HL-60/S4 (cell line): ENCODE measurements at regions not wholly inside any gene's neighbourhood (a gene's known extent, or its start where the extent isn't known, plus 50 kb on each side); places are given as distances from the start of the nearest gene placed in this dataset.

Experiments used
- in situ Hi-C: fragments of 300-500 bp; cut with MboI; formaldehyde crosslinking; loops from 2 replicates; pipeline ENCODE4 v1.14.3; 2022; ENCODE audit warnings: low sequenced_read_pairs

DNA sequence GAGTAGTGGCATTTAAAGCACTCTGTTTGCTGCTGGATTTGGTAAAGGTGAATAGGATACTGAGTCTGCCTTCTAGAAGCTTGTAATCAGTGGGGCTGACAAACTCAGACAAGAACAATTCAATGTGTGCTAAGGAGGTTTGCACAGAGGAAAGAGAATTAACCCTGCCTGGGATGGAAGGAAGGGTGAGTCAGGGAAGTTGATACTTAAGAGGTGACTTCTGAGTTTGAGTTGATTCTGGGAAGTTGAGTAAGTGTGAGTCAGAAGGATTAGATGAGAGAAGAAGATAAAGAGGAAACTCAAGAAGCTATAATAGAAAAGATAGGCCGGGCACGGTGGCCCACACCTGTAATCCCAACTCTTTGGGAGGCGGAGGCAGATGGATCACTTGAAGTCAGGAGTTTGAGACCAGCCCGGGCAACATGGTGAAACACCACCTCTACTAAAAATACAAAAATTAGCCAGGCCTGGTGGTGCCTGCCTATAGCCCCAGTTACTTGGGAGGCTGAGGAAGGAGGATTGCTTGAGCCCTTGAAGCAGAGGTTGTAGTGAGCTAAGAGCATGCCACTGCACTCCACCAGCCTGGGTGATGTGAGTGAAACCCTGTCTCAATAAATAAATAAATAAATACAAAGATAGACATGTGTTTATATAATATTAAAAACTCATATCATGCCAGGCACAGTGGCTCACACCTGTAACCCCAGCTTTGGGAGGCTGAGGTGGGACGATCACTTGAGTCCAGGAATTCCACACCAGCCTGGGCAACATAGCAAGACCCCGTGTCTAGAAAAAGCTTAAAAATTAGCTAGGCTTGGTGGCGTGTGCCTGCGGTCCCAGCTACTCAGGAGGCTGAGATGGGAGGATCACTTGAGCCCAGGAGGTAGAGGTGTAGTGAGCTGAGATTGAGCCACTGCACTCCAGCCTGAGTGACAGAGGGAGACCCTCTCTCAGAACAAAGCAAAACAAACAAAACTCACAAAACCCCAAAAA, 126.8 kb upstream of the CPM start:
- in situ Hi-C loops: no loop called here

DNA sequence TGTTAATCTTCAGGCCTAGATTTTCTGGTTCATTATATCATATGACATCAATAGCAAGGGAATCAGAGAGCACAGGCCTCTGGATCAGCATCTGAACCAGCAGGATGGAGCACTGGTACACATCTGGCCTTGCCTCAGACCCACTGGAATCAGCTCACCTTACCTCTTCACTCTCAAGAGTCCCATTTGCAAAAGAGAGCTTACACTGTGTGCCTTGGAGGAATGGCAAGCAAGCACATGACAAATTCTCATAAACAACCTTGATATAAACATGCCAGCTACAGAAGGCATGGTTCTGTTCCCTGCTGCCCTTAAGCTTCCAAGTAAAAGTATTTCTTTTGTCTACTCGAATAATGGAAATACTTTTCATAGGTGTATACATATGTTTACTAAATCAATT, 128.6 kb upstream of the CPM start:
- in situ Hi-C loops: no loop called here

DNA sequence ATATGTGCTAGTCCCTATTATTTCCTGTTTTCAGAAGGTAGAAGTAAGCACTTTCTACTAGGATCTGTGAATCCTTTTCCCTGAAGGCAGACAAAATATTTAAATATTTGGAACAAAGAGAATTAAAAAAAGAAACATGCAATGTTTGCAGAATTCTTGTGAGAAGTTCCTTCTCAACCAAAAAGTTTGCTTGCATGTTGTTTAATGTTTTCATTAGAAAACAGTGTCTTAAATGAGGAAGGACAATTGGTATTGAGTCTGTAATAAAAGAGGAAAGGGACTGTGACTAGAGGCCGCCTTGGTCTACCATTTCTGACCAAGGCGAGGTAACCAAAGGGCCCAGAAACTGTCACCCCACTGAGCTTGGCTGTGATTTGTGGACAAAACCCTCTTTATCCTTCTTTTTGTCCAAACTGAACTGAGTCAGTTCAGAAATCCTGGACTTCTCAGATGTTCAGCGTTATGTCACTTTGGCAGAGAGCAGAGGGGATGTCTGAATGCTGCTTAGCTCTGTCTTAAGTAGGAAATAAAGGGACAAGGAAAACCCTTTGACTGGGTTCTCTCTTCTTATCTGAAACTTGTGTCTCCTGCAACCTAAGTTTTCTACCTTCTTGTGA, 129.8 kb upstream of the CPM start:
- in situ Hi-C loops: no loop called here

DNA sequence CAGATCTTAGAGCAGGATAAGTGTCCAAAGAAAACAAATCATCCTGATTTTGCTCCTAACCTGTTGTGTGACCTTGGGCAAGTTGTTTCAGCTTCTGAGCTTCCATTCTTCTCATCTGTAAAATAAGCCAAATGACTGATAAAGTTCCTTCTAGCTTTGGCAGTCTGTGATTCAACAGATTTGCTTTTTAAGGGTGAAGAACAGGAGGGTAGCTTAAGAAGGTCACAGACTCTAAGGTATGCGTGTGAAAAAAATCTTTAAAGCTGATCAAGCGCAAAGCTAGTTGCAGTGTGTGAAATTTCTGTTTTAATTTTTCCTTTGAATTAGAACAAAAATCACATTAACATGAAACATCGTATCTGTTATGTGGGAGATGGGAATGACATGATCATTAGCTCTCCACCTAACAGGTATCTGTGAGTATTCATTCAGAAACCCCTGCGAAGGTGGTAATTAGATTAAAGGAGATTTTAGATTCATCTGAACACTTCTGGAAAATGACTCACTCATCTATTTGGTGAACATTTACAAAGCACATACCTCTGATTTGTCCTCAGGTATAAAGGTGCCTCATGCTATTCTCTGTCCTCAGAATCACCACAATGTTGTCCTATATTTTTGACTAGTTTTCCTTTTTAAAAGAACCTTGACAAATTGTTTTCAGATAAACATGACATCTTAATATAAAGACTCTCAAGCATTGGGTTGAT, 131.9 kb upstream of the CPM start:
- in situ Hi-C loops: no loop called here

DNA sequence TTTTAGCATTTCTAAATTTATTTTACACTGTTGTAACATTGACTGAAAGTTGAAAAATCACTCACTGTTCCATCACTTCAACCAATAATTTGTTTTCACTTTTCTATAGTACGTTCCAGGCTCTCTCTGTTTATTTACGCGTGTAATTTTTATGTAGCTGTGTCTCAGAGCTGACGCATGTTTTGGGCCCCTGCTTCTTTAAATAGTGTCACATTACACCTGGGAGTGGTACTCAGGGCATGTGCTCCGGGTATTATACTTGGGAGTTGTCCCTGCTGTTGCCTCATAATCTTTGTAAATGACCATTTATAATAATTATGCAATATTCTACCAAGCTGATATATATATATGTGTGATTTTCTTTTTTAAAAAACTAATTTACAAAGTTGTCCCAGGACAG, 132.8 kb upstream of the CPM start:
- in situ Hi-C loops: no loop called here

DNA sequence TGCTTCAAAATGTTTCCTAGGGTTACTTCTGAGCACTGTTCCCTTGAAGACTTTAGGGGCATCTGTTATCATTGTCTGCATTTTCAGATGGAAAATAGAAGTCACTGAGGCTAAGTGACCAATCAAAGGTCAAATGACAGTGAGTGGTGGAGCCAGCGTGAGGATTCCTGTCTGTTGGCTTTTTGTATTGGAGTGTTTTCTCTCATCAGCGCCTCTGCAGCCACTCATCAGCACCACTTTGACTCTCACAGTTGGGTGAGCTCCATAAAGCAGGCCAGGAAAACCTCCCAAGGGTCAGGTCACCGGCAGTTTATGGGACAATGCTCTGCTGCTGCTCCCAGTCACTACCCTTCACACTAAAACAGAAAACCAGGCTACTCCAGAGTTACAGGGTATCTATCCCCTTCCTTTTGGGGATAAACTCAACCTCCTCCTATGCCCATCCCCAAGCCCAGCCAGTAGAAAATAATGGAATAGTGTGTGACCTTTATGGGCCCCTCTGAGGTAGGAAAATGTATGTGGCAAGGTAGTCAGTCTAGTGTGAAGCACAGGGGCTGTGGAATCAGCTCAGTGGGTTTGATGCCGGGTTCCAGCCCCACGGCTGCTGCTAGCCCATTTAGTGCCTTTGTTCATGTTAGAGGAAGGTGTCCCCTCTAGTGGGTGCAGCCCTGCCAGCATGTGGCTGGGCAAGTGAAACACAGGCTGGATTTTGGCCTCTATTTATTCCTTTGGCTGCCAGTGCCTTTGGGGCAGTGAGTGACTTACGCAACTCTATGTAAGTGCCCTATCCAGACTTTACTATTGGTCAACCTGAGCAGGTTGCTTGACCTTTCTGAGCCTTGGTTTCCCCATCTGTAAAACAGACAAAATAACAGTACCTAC, 133.8 kb upstream of the CPM start:
- in situ Hi-C loops: no loop called here

DNA sequence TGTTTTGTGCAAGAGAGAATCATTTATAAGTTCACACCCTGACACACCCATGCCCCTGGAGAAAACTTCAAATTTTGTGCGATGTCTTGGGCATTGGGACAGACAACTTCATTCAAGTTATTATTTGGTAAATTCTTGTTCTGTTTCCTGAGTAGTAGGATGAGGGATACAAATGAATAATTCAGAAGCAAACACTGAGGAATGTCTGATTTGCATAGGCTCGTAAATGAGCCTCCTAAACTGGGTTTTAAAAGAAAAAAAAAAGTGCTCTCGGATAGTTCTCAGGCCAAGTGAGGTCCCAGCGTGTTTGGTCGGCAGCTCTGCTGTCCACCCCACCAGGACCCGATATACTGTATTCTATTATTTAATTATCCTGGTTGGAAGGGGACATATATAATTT, 134.7 kb upstream of the CPM start:
- in situ Hi-C loops: no loop called here

DNA sequence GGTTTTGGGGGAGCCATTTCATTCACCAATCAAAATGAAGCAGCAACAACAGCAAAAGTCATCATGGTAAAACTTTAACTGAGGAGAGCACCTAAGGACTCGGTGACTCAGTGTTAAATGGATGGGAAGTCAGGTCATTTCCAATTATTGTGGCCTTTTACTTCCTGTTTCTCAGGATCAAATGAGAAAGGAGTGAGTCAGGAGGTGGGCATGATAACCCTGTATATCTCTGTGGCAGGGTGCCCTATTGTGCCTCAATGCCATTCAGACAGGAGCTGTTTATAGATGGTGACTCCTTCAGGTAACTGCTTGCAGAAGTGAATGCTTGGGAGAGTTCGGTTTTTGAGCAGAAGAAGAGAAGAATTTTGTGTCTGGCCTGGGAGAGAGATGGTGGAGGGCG, 135.5 kb upstream of the CPM start:
- in situ Hi-C loops: no loop called here

DNA sequence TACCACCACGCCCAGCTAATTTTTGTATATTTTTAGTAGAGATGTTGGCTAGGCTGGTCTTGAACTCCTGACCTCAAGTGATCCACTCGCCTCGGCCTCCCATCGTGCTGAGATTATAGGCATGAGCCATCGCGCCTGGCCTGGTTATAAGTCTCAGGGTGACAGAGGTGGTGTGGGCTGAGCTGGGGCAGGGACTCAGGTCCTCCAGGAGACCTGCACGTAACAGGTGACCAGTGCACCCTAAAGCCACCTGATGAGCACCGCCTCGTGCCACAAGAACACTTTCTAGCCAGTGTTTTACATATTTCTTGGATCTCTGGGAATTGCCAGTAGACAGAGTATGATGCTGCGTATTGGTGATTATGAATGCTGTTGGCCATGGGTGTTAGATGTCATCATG, 136.5 kb upstream of the CPM start:
- in situ Hi-C loops: no loop called here

DNA sequence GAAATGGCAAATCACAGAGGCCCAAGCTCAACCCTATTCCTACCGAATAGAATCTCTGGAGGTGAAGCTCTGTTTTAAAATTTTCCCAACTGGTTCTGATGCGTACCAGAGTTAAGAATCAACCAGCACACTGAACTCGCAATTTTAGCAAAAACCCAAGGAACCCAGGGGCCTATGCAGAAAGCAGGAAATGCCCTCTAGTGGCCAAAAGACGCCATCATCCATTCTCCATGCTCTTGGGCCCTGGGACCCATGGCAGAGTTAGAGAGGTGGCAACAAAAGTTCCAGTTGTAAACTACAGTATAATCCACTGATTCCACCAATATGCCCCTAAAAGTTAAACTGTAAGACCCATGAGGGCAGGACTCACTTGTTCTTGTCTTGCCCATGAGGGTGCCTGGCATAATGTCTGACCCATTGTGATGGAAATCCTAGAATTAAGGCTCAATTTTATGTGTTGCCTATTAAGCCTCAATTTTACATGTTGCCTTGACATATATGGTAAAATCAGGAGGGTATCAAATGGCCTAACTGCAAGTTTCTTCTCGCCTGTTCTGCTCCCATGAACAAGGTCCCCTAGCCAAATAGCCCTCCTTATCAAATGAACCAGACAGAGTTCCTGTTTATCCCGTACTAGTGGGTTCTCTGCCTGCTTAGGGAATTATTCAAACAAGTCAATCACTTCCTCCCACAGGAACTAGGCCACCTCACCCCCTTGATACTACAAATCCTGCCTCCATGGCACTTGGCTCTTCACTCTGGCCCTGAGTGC, 137.5 kb upstream of the CPM start:
- in situ Hi-C loops: loop anchor here (10.0 kb wide), 1 partner anchor 196 kb away; no protein-coding TSS in a partner anchor

DNA sequence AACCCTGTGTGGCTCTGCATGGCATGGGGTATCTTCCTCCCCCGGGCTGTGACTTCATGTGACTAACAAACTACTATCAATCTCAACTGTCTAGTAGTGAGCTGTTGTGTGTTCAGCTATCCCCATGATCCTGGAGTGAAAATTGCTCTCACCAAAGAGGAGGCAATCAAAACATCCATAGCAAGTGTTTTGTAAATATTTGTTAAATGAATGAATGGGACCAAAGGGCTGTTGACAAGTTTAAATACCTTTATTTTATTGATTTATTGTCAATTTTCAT, 138.1 kb upstream of the CPM start:
- in situ Hi-C loops: loop anchor here (10.0 kb wide), 1 partner anchor 196 kb away; no protein-coding TSS in a partner anchor

DNA sequence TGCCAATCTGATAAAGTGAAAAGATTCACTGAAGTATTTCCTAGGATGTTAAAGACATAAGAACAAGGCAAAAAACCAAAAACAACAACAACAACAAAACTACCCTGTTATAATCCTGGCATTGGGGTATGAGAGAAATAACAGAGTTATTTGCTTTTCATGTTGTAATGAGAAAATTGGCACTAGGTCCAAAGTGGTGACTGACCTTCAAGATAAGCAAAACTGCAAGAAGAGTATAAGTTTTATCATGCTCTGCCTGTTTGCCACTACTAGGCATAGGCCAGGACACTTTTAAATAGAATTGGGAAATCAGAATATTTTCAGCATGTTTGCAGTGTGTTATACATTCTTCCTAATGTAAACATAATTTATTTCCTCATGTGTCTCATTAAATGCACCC, 140.1 kb upstream of the CPM start:
- in situ Hi-C loops: loop anchor here (10.0 kb wide), 1 partner anchor 198 kb away; no protein-coding TSS in a partner anchor

DNA sequence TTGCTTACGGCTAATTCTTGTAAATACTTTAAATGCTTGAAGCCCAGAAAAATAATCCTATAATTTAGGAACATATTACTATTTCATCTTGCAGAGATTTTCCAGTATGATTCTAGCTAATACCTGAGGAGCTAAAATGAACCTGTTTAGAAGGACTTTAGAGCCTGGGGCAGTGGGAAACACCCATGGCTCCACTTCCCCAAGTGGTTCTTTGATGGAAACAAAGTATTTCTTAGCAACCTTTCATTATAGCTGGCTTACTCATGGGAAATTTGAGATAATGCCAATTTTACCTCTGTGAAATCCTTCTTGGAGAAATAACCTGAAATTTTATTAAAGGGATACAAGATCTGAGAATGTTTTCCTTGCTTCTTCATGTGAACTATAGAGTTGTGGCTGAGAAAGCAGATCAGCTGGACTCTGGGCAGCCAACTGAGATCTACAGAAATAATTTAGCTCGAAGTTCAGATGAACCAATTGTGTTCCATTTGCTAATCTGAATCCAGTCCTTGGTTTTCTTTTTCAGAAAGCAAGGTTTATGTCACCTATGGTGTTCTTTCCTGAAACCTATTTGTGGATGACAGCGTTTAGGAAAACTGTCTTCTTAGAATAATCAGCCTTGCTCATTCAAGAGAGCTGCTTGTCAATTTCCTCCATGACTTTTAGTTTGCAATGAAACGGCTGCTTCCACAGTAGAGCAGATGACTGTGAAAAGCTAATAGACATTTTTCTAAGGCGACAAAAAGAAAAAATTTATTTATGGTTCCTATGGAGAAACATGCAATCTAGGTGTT, 141.8 kb upstream of the CPM start:
- in situ Hi-C loops: loop anchor here (10.0 to 25.0 kb wide), 2 partner anchors 200 to 1037 kb away; no protein-coding TSS in a partner anchor

DNA sequence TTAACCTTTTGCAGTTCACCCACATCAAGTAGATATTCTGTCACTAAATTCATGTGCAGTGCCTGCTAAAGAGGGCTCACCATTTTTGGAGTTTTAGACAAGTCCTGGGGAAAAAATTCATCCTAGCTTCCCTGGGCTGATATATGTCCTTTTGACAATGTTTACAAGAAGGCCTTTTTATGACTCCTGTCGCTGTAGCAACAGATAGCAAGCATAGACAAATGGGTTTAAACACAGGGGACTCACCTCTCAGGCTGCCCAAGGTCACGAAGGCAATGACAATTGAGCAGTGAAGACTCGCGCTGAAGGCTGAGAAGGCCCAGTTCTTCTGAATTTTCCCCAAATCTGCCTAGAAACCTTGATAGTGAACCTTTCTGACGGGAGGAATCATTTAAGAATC, 150.7 kb upstream of the CPM start:
- in situ Hi-C loops: loop anchor here (25.0 kb wide), 1 partner anchor 1046 kb away; no protein-coding TSS in a partner anchor

DNA sequence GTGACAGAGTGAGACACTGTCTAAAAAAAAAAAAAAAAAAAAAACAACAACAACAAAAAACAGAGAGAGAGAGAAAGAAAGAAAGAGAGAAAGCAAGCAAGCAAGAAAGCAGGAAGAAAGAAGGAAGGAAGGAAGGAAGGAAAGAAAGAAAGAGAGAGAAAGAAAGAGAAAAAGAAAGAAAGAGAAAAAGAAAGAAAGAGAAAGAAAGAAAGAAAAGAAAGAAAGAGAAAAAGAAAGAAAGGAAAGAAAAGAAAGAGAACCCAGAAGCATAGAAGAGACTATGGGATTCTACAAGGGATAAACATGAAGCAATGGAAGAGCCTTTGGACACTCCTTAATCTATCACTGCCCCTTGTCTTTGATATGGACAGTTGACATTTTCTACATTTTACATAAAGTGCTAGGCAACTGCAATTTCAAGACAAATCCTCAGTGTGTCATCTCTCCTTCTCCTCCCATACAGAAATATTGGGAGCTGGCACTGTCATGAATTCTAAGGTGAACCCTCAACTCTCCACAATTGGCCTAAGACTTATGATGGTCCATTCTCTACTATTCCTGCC, 151.9 kb upstream of the CPM start:
- in situ Hi-C loops: loop anchor here (25.0 kb wide), 1 partner anchor 1048 kb away; no protein-coding TSS in a partner anchor

DNA sequence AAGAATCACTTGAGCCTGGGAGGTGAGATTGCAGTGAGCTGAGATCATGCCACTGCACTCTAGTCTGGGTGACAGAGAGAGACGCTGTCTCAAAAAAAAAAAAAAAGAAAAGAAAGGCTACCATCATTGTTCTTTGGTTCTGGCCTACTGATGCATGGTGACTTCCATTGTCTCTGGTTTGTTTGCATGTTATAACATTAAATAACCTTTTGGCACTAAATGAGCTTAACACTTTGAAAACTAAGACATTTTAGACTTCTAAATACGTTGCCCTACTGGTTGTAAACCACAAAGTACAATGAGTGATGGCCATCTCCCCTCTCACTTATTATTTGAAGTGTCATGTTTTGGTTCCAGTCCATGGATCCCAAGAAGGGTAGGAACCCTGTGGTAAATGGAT, 152.9 kb upstream of the CPM start:
- in situ Hi-C loops: loop anchor here (25.0 kb wide), 1 partner anchor 1049 kb away; no protein-coding TSS in a partner anchor

DNA sequence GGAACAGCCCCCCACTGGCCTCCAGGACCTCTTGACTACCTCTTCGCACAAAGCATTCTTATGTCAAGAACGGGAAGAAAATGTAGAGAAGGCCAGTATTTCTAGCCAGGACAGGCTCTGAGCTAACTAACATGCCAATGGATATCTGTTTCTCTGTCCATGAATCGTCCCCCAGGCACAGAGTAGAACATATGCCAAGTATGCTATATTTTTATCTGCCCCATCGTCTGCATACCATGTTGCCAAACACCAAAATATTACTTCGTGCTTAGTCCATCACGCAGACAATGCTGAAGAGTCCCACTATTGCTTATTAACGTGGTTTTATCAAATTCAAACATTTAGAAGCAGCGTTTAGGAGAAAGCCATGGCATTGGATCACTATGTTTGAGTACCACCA, 151.4 kb upstream of the CPSF6 start:
- in situ Hi-C loops: loop anchor here (25.0 kb wide), 1 partner anchor 1051 kb away; no protein-coding TSS in a partner anchor

DNA sequence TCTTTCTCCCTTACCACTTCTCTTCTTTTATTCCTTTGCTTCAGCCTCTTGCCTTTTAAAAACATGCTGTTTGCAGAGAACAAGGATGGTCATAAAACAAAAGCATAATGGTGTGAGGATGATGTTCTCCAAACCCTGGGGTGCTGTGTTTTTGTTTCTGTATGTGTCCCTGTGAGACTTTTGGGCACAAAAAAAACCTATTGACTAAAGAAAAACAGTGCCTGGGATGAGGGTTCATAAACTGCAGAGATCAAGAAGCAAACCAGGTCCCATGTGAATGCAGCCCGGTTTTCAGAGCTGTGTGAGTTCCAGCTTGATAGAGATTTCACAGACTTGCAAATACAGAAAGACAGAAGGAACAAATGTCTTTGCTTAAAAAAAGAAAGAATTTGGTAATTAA, 148.6 kb upstream of the CPSF6 start:
- in situ Hi-C loops: loop anchor here (25.0 kb wide), 1 partner anchor 1053 kb away; no protein-coding TSS in a partner anchor
